GM12801 (cell line): ENCODE measurements at regions not wholly inside any gene's neighbourhood (a gene's known extent, or its start where the extent isn't known, plus 50 kb on each side); places are given as distances from the start of the nearest gene placed in this dataset.

Source experiments
- TF ChIP-seq, protein P1 (sequence below): IDR thresholded peaks from one replicate; pipeline ENCODE4 v1.5.1; 2011; ENCODE audit warnings: control low read depth; ENCODE audit not compliant: insufficient read length; ENCODE audit errors: extremely low read depth

DNA sequence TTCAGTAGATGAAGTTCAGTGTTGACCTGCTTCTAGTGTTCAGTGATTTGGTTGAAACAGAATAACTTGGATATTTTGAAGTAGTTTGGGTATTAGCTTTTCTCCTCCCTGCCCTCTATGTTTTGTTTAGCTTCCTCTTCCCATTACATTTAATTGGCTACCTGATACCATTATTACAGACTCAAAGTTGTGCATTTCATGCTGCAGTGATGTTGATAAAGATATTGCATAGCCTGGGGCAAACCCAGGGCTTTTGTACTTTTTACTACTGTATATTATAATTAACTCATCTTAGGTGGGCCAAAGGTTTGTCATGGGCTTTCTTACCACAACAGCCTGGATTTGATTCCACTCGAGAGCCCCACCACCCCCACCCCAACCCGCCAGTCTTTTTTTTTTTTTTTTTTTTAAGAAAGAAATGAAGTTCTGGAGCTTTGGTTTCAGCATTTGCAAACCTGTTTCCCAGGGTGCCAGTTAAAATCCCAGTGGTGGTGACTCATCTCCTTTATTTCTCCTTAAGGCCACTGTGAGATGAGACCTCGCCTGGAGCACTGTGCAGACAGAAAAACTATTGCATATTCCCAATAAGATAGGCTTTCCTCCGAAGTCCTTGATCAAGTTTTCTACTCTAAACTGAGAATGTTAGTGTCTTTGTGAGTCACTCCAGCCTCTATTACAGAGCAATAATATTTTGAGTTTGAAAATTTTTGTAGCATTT is 393.7 kb upstream of the FANCL start:
- TF ChIP-seq, protein P1, sequence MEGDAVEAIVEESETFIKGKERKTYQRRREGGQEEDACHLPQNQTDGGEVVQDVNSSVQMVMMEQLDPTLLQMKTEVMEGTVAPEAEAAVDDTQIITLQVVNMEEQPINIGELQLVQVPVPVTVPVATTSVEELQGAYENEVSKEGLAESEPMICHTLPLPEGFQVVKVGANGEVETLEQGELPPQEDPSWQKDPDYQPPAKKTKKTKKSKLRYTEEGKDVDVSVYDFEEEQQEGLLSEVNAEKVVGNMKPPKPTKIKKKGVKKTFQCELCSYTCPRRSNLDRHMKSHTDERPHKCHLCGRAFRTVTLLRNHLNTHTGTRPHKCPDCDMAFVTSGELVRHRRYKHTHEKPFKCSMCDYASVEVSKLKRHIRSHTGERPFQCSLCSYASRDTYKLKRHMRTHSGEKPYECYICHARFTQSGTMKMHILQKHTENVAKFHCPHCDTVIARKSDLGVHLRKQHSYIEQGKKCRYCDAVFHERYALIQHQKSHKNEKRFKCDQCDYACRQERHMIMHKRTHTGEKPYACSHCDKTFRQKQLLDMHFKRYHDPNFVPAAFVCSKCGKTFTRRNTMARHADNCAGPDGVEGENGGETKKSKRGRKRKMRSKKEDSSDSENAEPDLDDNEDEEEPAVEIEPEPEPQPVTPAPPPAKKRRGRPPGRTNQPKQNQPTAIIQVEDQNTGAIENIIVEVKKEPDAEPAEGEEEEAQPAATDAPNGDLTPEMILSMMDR = no peak

DNA sequence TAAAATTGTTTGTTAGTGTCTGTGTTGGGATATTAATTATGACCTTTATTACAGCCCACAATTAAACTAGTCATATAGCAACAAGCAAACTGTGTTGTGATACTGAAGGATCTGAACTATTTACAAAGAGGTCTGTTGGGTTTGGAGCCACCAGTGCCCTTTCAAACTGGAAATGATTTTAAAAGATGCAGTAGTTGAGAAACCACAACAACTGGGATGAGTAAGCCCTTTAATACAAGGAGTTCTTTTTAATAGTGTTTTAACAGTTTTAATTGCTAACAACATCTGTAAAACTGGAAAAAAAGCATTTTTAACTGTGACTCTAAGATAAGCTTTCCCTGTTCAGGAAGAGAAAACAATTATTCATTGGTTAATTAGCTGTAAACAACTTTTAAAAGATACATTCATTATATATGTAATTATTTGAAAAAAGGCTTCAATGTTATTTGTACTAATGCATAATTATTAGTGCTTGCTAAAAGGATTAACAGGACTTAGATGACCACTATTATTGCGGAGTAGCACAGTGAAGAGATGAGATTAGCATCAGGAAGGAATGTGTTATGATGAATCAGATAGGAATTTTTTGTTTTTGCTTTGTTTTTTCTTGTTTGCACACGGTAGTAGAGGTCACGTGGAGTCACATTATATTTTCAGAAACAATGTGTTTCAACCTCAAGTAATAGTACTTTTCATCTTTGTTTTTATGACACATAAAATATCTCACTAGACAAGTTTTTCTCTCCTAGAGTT is 392.7 kb upstream of the FANCL start:
- TF ChIP-seq, protein P1 = no peak

DNA sequence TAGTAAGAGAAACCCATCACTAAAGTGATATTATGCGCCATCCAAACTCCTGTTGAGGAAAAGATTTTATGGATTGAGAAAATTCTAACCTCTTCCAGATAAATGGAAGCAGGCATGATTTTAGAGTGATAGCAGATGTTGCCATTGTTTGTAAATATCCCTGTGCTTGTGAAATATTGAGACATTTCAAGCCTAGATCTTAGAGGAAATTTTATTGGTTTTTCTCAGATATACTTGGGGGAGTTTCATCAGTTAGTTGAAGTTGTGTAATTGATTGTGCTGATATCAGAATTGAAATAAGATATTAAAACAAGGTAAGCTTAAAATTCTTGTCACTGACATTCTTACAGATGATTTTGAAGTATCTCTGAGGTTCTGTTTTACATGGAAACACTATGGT is 390.9 kb upstream of the FANCL start:
- TF ChIP-seq, protein P1 = no peak

DNA sequence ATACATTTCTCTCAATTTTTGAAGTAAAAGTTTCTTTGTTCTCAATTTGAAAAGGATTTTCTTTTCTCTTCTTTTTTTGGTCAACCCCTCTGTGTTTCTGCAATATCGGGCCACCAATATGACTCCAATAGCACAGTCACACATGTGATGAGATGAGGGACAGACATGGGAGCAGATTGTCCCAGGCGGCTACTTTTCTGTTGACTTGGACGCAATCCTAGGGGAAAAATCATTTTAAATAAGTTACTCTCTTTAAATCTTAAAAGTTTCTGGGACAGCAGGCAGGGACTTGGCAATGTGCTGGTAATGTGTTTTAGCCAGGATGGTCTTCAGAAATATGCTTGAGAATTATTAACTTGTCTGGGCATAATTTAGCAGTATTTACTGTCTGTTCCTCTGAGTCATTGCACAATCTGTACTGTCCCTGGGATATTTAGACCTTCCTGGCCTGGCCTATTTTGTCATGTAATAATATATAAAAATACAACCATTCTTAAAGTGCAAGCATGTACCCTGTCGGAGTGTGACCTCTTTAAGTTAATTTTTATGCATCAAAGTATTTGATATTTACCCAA is 388.5 kb upstream of the FANCL start:
- TF ChIP-seq, protein P1 = no peak

DNA sequence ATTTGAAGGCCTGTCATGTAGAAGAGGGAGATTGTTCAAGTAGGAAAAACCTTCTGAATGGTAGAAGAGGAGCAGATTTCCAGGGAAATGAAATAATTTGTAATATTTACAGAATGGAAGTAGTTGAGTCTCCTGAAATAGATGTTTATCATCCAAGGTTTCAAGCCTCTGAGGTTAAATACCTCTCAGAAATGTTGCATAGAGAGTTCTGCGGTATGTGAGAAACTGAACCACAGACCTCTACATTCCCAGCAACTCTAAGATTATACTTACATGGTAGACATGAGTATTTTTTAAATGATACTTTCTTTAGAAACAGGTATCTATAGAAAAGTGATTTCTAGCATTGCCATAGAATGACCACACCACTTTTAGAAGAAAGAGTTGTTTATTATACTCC is 379.8 kb upstream of the FANCL start:
- TF ChIP-seq, protein P1 = no peak

DNA sequence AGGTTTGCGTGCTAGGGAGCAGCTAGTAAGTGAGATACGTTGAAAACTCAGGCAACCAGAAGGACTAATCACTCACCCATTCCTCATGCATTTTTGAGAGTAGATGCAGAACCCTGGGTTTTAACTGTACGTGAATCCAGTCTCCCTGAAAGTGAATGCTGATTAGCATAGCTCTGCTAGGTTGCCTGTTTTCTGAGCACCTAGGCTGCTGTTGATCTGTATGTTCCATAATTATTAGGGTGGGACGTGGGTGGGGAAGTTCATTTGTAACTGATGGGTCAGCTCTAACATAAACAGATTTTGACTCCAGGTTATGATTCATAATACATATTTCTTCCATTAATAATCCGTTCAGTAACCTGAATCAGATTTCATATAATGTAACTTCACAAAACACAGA is 379.0 kb upstream of the FANCL start:
- TF ChIP-seq, protein P1 = no peak

DNA sequence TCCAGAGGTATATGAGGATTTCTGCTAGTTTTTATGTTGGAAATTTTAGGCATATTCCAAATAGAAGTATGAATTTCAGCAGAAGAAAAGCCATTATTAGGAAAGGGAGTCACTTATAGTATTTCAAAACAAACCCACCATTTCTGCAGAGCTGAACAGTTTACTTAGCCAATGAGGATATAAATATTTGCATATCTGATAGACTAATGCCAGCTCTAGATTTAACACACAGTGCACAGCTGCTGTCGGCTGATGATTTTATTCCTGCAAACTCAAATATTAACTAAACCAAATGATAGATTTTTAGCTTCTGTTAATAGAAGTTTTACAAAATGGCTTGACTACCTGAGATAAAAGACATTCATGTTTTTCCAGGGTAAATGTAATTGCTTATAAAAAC is 375.8 kb upstream of the FANCL start:
- TF ChIP-seq, protein P1 = no peak
